Activated CD4-positive, alpha-beta T cell treated with anti-CD3 and anti-CD28 coated beads, Interleukin-2, amount 50 U/mL, for 24 hours (primary cell): ENCODE measurements at regions not wholly inside any gene's neighbourhood (a gene's known extent, or its start where the extent isn't known, plus 50 kb on each side); places are given as distances from the start of the nearest gene placed in this dataset.

ENCODE experiments used
- DNase-seq, 2 donors: peaks; one replicate each; pipeline ENCODE4 v3.0.0-alpha.2; 2020; ENCODE audit warnings: low read depth in 1 of 2, low spot score in 1 of 2

- no peak for DNase-seq
Measured at GRCh38 chr6:156564807-156565149, 212.4 kb upstream of the ARID1B start.

GRCh38 chr6:156564127-156564806, 212.9 kb upstream of the ARID1B start:
- peak; percentile 63 to 73 for DNase-seq

GRCh38 chr6:156563714-156564113, 213.5 kb upstream of the ARID1B start:
- DNase-seq: no peak

- no peak for DNase-seq
Measured at GRCh38 chr6:156562636-156563035, 214.5 kb upstream of the ARID1B start.

GRCh38 chr6:156562019-156562418, 215.2 kb upstream of the ARID1B start:
- DNase-seq: no peak

GRCh38 chr6:156560476-156560875, 216.7 kb upstream of the ARID1B start:
- DNase-seq: no peak

GRCh38 chr6:156559162-156559690, 218.0 kb upstream of the ARID1B start:
- no peak for DNase-seq

GRCh38 chr6:156557911-156558259, 219.3 kb upstream of the ARID1B start:
- DNase-seq: no peak

- no peak for DNase-seq
Measured at GRCh38 chr6:156557251-156557910, 219.8 kb upstream of the ARID1B start.

GRCh38 chr6:156556811-156557210, 220.4 kb upstream of the ARID1B start:
- no peak for DNase-seq

GRCh38 chr6:156555116-156555515, 222.1 kb upstream of the ARID1B start:
- DNase-seq: no peak

GRCh38 chr6:156554160-156554559, 223.0 kb upstream of the ARID1B start:
- no peak for DNase-seq

- no peak for DNase-seq
Measured at GRCh38 chr6:156552849-156553248, 224.3 kb upstream of the ARID1B start.

- DNase-seq: no peak
Measured at GRCh38 chr6:156550949-156551348, 226.2 kb upstream of the ARID1B start.

- DNase-seq: no peak
Measured at GRCh38 chr6:156545931-156546330, 231.2 kb upstream of the ARID1B start.

- DNase-seq: no peak
Measured at GRCh38 chr6:156545021-156545420, 232.2 kb upstream of the ARID1B start.

GRCh38 chr6:156544046-156544445, 233.1 kb upstream of the ARID1B start:
- DNase-seq: no peak

GRCh38 chr6:156543431-156543830, 233.7 kb upstream of the ARID1B start:
- DNase-seq: no peak

GRCh38 chr6:156538875-156539660, 238.1 kb upstream of the ARID1B start:
- DNase-seq: no peak

- no peak for DNase-seq
Measured at GRCh38 chr6:156534594-156534993, 242.6 kb upstream of the ARID1B start.

GRCh38 chr6:156533872-156534524, 243.2 kb upstream of the ARID1B start:
- DNase-seq: no peak

GRCh38 chr6:156526081-156526480, 251.1 kb upstream of the ARID1B start:
- DNase-seq: no peak
